Coronary artery (tissue), 2 donors: ENCODE measurements at regions not wholly inside any gene's neighbourhood (a gene's known extent, or its start where the extent isn't known, plus 50 kb on each side); places are given as distances from the start of the nearest gene placed in this dataset.
"Not testable (repeated sequence)": the region's sequence is repeated elsewhere in the genome, so short reads cannot be mapped to it uniquely, and the experiment has no call there.

Source experiments
- DNase-seq: peaks from one replicate; pipeline ENCODE4 v3.0.0-alpha.2; 2017; ENCODE audit warnings: low spot score
- H3K27ac ChIP-seq, 2 donors: fragments of 200-600 bp; sonication (generic); one replicate each; pipeline ENCODE4 v1.5.1; 2016 to 2019
- H3K4me3 ChIP-seq: fragments of 200-600 bp; sonication (generic); 2 replicates; pipeline ENCODE4 v1.5.1; 2016; ENCODE audit warnings: mild to moderate bottlenecking, moderate library complexity
- CTCF ChIP-seq: fragments of 200-600 bp; sonication (generic); IDR thresholded peaks from one replicate; pipeline ENCODE4 v1.5.1; 2019; ENCODE audit warnings: antibody characterized with exemption

DNA sequence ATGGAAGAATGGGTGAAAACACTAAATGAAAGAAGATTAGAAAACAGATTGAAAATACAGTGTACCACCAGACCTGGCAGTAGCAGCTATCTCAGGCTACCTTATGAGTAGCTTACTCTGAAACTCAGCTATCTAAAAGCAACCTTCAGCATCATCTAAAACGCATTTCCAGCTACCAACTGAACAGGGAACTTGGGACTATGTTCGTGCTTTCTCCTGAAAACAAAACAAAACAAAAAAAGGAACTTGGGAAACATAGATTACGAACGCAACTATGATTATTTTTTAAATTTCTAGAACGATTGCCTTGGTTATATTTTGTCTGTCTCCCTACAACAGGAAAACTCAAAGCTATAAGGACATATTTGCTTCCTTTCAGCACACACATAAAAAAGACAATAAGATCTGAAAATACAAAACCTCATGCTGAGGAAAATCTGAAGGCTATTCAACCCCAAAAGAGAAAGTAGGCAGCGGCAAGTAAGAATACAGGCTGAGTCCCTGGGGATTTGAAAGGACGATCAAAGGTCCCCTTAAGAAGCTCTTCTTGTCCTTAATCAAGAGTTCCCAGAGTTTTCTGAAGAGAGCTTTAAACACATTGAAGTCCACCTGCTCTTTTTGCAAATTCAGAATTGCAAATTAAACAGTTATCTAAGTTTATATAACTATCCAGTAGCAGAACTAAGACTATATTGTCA, 53.4 kb downstream of the OR2K2 start:
- no peak for TF ChIP-seq CTCF
- DNase-seq: no peak
- Histone ChIP-seq H3K27ac (no peak overlapping the region), H3K4me3 (no peak overlapping the region)

GRCh38 chr9:111274737-111275136, 55.3 kb downstream of the OR2K2 start:
- no peak for TF ChIP-seq CTCF

GRCh38 chr9:111272581-111272980, 57.4 kb downstream of the OR2K2 start:
- DNase-seq: no peak
- Histone ChIP-seq H3K27ac (no peak overlapping the region), H3K4me3 (no peak overlapping the region)
- TF ChIP-seq CTCF: no peak

More at GRCh38 chr9:111274737-111275136, 55.3 kb downstream of the OR2K2 start:
- Histone ChIP-seq H3K27ac (no peak overlapping the region), H3K4me3 (no peak overlapping the region)
- no peak for DNase-seq

- no peak for DNase-seq
- no peak overlapping the region for H3K27ac ChIP-seq
- no peak for TF ChIP-seq CTCF
These were observed 58.4 kb downstream of the OR2K2 start for GRCh38 chr9:111271481-111272080.

DNA sequence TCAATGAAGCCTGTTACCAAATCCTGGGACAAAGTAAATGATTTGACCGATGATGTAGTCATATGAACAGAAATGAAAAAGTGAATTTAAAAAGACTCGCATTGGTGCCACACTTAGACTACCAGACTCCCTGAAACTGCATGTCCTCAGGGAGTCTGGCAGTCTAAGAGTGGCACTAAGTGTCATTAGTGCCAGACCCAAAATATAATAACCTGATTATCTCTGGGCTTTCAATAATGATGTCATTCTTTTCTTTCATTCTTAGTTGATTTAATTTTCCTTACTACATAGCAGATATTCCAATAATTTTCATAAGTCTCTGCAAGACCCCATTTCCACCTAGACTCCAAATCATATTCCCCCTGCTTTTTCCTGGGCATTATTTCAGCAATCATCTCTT, 59.0 kb downstream of the OR2K2 start:
- DNase-seq: no peak
- no peak overlapping the region for H3K4me3 ChIP-seq
- TF ChIP-seq CTCF: no peak
- no peak overlapping the region for H3K27ac ChIP-seq

More at GRCh38 chr9:111271481-111272080, 58.4 kb downstream of the OR2K2 start:
- no peak overlapping the region for H3K4me3 ChIP-seq

GRCh38 chr9:111266024-111266423, 64.0 kb downstream of the OR2K2 start:
- H3K4me3 ChIP-seq, H3K27ac ChIP-seq, DNase-seq: not testable (repeated sequence)

- Histone ChIP-seq H3K27ac (no peak overlapping the region), H3K4me3 (no peak overlapping the region)
- TF ChIP-seq CTCF: no peak
- DNase-seq: no peak
These were observed 66.9 kb downstream of the OR2K2 start for GRCh38 chr9:111263116-111263515.
